GM21529 (cell line): ENCODE measurements at regions not wholly inside any gene's neighbourhood (a gene's known extent, or its start where the extent isn't known, plus 50 kb on each side); places are given as distances from the start of the nearest gene placed in this dataset.

ENCODE experiments used
- ATAC-seq: cut with Tn5 transposase; IDR thresholded peaks from one replicate; pipeline ENCODE4 v1.9.1; 2021; ENCODE audit not compliant: unreplicated experiment

GRCh38 chr1:87765057-87765680, 436.5 kb downstream of the LMO4 start:
- ATAC-seq = no peak

GRCh38 chr1:87765681-87766070, 437.0 kb downstream of the LMO4 start:
- ATAC-seq = no peak

GRCh38 chr1:87766737-87767136, 438.1 kb downstream of the LMO4 start:
- ATAC-seq = no peak

- ATAC-seq = no peak
Measured at GRCh38 chr1:87778896-87779295, 450.2 kb downstream of the LMO4 start.

- no peak for ATAC-seq
Measured at GRCh38 chr1:87781554-87781953, 452.9 kb downstream of the LMO4 start.

- no peak for ATAC-seq
Measured at GRCh38 chr1:87783315-87783714, 454.6 kb downstream of the LMO4 start.

- no peak for ATAC-seq
Measured at GRCh38 chr1:87785386-87785785, 456.7 kb downstream of the LMO4 start.

GRCh38 chr1:87786229-87786628, 457.5 kb downstream of the LMO4 start:
- ATAC-seq = no peak

GRCh38 chr1:87786861-87787545, 458.3 kb downstream of the LMO4 start:
- no peak for ATAC-seq

GRCh38 chr1:87787551-87787950, 458.9 kb downstream of the LMO4 start:
- no peak for ATAC-seq

GRCh38 chr1:87790756-87791155, 462.1 kb downstream of the LMO4 start:
- no peak for ATAC-seq

GRCh38 chr1:87791931-87792740, 463.5 kb downstream of the LMO4 start:
- ATAC-seq = no peak

- ATAC-seq = no peak
Measured at GRCh38 chr1:87794788-87795614, 466.3 kb downstream of the LMO4 start.

GRCh38 chr1:87795615-87796337, 467.1 kb downstream of the LMO4 start:
- ATAC-seq = no peak

- ATAC-seq = no peak
Measured at GRCh38 chr1:87796471-87796901, 467.8 kb downstream of the LMO4 start.

GRCh38 chr1:87799451-87799850, 470.8 kb downstream of the LMO4 start:
- ATAC-seq = no peak

- ATAC-seq = no peak
Measured at GRCh38 chr1:87800006-87800405, 471.3 kb downstream of the LMO4 start.

GRCh38 chr1:87803375-87803774, 474.7 kb downstream of the LMO4 start:
- no peak for ATAC-seq

- no peak for ATAC-seq
Measured at GRCh38 chr1:87804128-87804527, 475.4 kb downstream of the LMO4 start.

- no peak for ATAC-seq
Measured at GRCh38 chr1:87805666-87806378, 477.1 kb downstream of the LMO4 start.
